Aorta (tissue), 5 donors: ENCODE measurements at regions not wholly inside any gene's neighbourhood (a gene's known extent, or its start where the extent isn't known, plus 50 kb on each side); places are given as distances from the start of the nearest gene placed in this dataset.

ENCODE experiments used
- ATAC-seq: fragments of 200-7000 bp; cut with Tn5 transposase; one replicate; pipeline ENCODE4 v1.9.1; 2022; ENCODE audit warnings: moderate library complexity; ENCODE audit not compliant: low FRiP score
- DNase-seq, 2 donors: peaks; one replicate each; pipeline ENCODE4 v3.0.0-alpha.2; 2020
- H3K27ac ChIP-seq, 2 donors: one replicate each; pipeline ENCODE4 v1.5.1; 2013; ENCODE audit warnings: low read length in 2 of 2, mild to moderate bottlenecking in 2 of 2, moderate library complexity in 2 of 2, control low read depth in 1 of 2, inconsistent platforms in 1 of 2, low read depth in 1 of 2
- H3K27me3 ChIP-seq, 2 donors: one replicate each; pipeline ENCODE4 v1.6.1; 2013; ENCODE audit warnings: control low read depth in 1 of 2, low read length in 1 of 2, mild to moderate bottlenecking in 1 of 2, moderate library complexity in 1 of 2; ENCODE audit not compliant: insufficient read depth in 2 of 2, control insufficient read depth in 1 of 2
- H3K36me3 ChIP-seq, 2 donors: one replicate each; pipeline ENCODE4 v1.6.1; 2013; ENCODE audit warnings: control low read depth in 1 of 2, low read length in 1 of 2, mild to moderate bottlenecking in 1 of 2; ENCODE audit not compliant: insufficient read depth in 2 of 2, control insufficient read depth in 1 of 2
- H3K4me1 ChIP-seq, 2 donors: one replicate each; pipeline ENCODE4 v1.6.1; 2013; ENCODE audit warnings: low read length in 2 of 2, control low read depth in 1 of 2, mild to moderate bottlenecking in 1 of 2, moderate library complexity in 1 of 2; ENCODE audit not compliant: insufficient read depth in 2 of 2, control insufficient read depth in 1 of 2
- H3K4me3 ChIP-seq, 2 donors: one replicate each; pipeline ENCODE4 v1.5.1; 2013; ENCODE audit warnings: low read length in 2 of 2, control low read depth in 1 of 2, mild to moderate bottlenecking in 1 of 2
- H3K9me3 ChIP-seq: one replicate; pipeline ENCODE4 v1.6.1; 2013; ENCODE audit warnings: mild to moderate bottlenecking, low read length; ENCODE audit not compliant: control insufficient read depth
- WGBS, 2 donors: extraction: QIAGEN DNeasy Blood & Tissue Kit; methylation state at CpG; one replicate each; pipeline ENCODE4 v1.1.7; 2013; 5-methylcytosine and 5-hydroxymethylcytosine counted together
- intact Hi-C, 2 donors: fragments of 100-400 bp; cut with DNase I; formaldehyde crosslinking; loops; one replicate each; pipeline versions ENCODE4 v1.14.2 to v1.15.0; 2022
- donor health status: healthy with polysubstance abuse.
- donor health status: Bipolar disorder and iron deficiency.
- donor health status: DM: no; HTN: no; CAD: no.
- donor health status: DM: no; HTN: no; CAD: no.
- donor health status: DM: yes; HTN: yes; CAD: no.

DNA sequence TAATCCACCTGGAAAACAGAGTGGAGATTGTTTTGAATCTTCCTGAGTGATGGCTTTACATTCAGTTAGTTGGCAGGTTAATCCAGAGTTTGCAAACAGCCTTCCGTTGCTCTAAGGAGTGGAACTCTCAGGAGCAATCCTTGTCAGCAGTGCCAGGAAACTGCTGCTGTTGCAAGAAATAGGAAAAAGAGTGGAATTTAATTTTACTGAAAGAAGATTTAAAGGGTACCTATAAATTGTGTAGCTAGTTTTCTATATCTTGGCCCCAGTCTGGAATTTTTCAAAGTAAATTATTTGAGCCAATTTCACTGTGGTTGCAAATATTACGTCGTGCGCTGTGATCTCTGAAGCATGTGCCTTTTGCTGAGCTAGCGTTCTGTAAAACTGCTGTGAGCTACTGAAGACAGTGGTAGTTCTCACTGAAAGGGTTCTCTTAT lies 55.5 kb upstream of the SLC5A12 start:
- intact Hi-C loops = no loop called here
- Histone ChIP-seq H3K27ac (no peak overlapping the region), H3K9me3 (no peaks in the 10 kb centered on the region), H3K27me3 (no peaks in the 10 kb centered on the region), H3K4me1 (peaks cover 2 to 3% of the 10 kb centered on the region in 2 donors), H3K4me3 (no peak overlapping the region), H3K36me3 (no peaks in the 10 kb centered on the region)
- WGBS, 2 donors = 69 to 70% methylated on average over 5 of the region's 5 CpGs
- ATAC-seq (peak; percentile 29), DNase-seq (no peak)

DNA sequence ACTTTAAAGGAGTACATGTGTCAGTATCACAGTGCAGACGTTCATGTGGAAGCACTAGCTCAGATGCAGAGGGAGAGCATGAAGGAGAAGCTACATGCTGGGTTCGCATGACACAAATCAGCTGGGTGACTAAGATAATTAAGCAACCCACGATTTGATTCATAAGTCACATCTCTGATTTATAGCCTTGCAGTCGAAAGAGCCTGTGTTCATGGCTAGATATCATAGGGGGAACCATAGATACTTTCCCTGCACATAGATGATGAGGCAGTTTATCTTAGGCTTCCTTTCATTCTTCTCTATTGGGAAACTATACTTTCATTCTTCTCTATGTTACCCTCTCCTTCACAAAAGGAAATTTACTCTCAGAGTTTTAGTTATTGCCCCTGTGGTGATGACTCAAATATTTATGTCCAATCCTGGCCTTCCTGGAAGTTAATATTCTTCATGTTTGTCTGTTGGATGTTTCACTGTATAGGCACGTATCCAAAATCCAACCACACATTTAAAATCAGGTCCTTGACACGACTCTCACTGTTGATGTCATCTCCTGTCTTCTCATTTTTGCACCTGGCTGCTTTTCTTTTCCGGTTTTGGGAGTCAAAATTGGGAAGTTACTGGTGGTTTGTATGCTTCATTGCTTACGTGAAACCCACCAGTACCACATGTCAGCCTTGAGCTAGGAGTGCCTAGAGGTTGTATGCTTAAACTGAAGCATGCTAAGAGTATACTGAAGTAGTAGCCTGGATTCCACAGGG lies 56.3 kb upstream of the SLC5A12 start:
- no peaks in the 10 kb centered on the region for H3K36me3 ChIP-seq
- ATAC-seq (no peak), DNase-seq (no peak)
- no peak overlapping the region for H3K4me3 ChIP-seq
- intact Hi-C loops = no loop called here
- H3K9me3 ChIP-seq = no peaks in the 10 kb centered on the region
- H3K27me3 ChIP-seq = no peaks in the 10 kb centered on the region
- peaks cover 2 to 3% of the 10 kb centered on the region in 2 donors for H3K4me1 ChIP-seq
- no peak overlapping the region for H3K27ac ChIP-seq
- 82 to 83% methylated on average over 8 of the region's 8 CpGs for WGBS, 2 donors

DNA sequence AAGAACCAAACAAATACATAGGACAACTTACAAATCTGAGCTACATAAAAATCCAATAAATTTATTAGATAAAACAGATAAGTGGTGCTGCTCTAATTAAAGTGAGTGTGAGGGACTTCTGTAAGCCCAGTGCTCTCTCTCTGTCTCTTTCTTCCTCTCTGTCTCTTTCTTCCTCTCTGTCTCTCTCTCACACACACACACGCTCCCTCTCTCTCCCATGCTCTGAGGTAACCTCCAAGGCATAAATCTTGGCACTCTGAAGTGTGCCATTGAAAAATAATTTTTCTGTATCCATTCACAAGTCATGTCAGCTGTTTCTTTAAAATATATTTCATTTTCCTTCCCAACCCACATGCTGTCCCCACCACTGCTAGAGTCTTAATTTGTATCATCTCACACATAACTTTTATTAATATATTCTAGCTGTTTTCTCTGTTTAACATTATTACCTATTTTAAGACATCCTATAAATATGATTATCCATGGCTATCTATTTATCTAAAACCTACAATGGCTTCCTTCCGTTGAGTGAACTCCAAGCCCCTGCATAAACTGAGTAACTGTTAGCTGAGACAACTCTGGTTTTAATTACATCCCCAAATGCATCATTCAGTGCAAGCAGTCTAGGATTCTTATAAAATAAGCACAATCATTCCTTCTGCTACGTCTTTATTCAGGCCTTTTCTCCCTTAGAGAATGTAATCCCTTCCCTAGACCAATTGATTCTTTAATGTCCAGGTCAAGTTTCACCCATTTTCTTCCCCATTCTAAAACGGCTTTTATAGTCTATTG lies 57.4 kb upstream of the SLC5A12 start:
- DNase-seq (no peak), ATAC-seq (no peak)
- H3K36me3 ChIP-seq = no peaks in the 10 kb centered on the region
- intact Hi-C loops = no loop called here
- no peak overlapping the region for H3K27ac ChIP-seq
- no peaks in the 10 kb centered on the region for H3K27me3 ChIP-seq
- H3K4me1 ChIP-seq = peaks cover 2 to 3% of the 10 kb centered on the region in 2 donors
- peaks cover 1% of the 10 kb centered on the region for H3K9me3 ChIP-seq
- 85 to 91% methylated on average over 4 of the region's 4 CpGs for WGBS, 2 donors
- H3K4me3 ChIP-seq = no peak overlapping the region

DNA sequence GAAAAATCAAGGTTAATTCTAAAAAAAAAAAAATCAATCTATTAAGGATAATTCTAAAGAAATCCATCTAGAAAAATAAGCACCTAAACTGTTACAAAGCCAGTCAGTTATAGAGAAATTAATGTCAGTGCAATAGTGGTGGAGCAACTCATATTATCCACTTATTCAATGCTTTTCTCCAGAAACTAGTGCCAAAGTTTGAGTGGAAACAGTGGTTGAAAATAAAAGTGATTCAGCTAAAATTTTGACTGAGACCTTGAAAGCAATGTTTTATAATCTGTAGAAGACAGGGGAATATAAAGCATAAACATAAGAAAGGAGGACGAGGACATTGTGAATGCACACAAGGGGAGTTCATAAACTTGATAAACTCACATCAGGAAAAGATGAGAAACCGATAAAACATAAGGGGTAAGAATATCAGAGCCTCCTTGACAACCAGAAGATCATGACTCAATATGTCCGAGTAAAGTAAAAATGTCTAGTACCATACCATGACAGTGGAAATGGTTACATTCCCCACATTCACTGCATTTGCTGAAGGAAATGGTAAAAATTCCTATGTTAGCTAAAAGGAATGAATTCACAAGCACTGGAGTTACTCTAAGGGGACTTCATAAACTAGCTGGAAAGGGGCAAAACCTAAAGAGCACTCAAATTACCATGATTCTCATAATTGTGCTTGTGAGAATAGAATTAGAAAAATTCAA lies 58.7 kb upstream of the SLC5A12 start:
- Histone ChIP-seq H3K4me3 (no peak overlapping the region), H3K4me1 (peaks cover 2 to 3% of the 10 kb centered on the region in 2 donors), H3K27me3 (no peaks in the 10 kb centered on the region), H3K27ac (no peak overlapping the region), H3K9me3 (peaks cover 1% of the 10 kb centered on the region), H3K36me3 (no peaks in the 10 kb centered on the region)
- ATAC-seq = no peak
- intact Hi-C loops = no loop called here
- no peak for DNase-seq
- 57 to 69% methylated on average over 3 of the region's 3 CpGs for WGBS, 2 donors

DNA sequence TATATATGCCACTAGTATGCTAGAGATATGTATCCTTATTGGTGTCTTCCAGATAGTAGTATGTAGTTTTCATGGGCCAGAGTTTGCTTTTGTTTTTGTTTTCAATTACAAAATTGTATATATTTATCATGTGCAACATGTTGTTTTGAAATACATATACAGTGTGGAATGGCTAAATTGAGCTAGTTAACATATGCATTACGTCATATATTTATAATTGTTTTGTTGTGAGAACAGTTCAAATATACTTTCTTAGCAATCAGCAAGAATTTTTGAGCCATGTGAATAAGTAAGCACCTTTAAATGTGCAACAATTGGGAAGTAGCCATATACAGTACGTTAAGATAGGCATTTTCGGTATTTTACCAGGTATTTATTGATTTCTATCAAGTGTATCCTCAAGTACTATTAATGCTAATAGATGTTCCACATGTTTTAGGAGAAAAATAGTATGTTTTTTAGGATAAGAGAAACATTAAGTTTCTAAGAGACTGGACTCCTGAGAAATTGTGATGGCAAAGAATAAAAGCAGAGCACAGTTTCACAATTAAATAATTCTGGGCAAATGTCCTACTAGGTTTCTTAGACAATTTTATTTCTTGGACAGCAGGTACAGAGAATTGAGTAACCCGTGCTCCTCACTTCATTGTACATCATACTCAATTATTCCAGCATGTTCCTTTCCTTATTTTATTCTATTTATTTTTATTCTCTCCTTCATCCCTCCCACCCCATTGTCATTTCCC lies 60.5 kb upstream of the SLC5A12 start:
- Histone ChIP-seq H3K36me3 (no peaks in the 10 kb centered on the region), H3K27ac (no peak overlapping the region), H3K27me3 (no peaks in the 10 kb centered on the region), H3K4me1 (peaks cover 2 to 3% of the 10 kb centered on the region in 2 donors), H3K9me3 (peaks cover 1% of the 10 kb centered on the region), H3K4me3 (no peak overlapping the region)
- 80 to 91% methylated on average over 4 of the region's 4 CpGs for WGBS, 2 donors
- DNase-seq = no peak
- intact Hi-C loops = no loop called here
- ATAC-seq = no peak

DNA sequence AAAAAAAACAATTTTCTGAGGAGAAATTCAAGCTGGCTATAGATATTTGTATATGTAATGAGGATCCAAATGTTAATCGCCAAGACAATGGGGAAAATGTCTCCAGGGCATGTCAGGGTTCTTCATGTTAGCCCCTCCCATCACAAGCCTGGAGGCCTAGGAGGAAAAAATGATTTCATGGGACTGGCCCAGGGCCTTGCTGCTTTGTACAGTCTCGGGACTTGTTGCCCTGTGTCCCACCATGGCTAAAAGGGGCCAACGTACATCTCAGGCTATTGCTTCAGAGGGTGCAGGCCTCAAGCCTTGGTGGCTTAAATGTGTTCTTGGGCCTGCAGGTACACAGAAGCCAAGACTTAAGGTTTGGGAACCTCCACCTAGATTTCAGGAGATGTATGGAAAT lies 62.1 kb upstream of the SLC5A12 start:
- WGBS, 2 donors = 97 to 98% methylated on average over 3 of the region's 3 CpGs
- ATAC-seq (no peak), DNase-seq (no peak)
- Histone ChIP-seq H3K9me3 (peaks cover 1% of the 10 kb centered on the region), H3K27me3 (no peaks in the 10 kb centered on the region), H3K27ac (no peak overlapping the region), H3K4me3 (no peak overlapping the region), H3K36me3 (no peaks in the 10 kb centered on the region), H3K4me1 (peaks cover 2 to 3% of the 10 kb centered on the region in 2 donors)
- intact Hi-C loops = no loop called here

DNA sequence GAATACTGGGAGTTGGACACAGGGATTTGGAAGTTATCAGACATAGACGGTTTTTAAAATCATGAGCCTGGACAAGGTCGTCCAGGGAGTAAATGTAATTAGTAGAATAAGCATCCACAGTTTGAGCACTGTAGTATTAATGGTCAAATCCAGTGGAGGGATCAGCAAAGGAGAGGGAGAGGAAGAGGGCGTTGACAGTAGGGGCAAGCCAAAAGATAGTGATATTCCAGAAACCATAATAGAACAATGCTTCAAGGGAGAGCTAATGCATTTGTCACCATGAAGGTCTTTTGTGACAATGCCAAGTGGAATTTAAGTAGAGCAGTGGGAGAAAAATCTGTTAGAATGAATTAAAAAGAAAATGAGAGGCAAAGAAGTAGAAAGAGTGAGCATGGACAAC lies 68.9 kb upstream of the SLC5A12 start:
- ATAC-seq = no peak

DNA sequence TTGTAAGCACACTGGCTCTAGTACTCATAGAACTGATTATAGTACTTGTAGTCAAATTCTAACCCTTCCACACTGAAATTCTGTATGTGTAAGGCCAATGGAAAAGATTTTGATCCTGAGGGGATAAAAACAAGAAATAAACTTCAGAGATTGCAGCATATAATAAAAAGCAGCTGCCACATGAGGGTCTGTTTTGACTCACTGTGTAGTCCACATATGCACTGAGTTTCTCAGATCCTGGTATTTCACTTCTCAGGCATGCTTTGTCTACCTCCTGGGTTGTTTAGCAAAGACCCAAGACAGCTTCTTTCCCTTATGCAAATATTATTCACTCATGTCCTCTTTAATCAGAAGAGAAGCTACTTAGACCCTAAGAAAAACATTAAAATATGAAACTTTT lies 71.1 kb upstream of the SLC5A12 start:
- ATAC-seq = no peak

More for the DNA sequence above, 68.9 kb upstream of the SLC5A12 start:
- no peaks in the 10 kb centered on the region for H3K9me3 ChIP-seq
- H3K27ac ChIP-seq = no peak overlapping the region
- no peaks in the 10 kb centered on the region for H3K27me3 ChIP-seq
- no peaks in the 10 kb centered on the region for H3K4me1 ChIP-seq
- intact Hi-C loops = no loop called here
- no peaks in the 10 kb centered on the region for H3K36me3 ChIP-seq
- no peak for DNase-seq
- 41 to 56% methylated on average over 3 of the region's 3 CpGs for WGBS, 2 donors
- H3K4me3 ChIP-seq = no peak overlapping the region

More for the DNA sequence above, 71.1 kb upstream of the SLC5A12 start:
- Histone ChIP-seq H3K9me3 (no peaks in the 10 kb centered on the region), H3K27ac (no peak overlapping the region), H3K4me3 (no peak overlapping the region), H3K4me1 (no peaks in the 10 kb centered on the region), H3K36me3 (no peaks in the 10 kb centered on the region), H3K27me3 (no peaks in the 10 kb centered on the region)
- intact Hi-C loops = no loop called here
- no peak for DNase-seq
